ENCODE measurements at regions not wholly inside any gene's neighbourhood (a gene's known extent, or its start where the extent isn't known, plus 50 kb on each side); places are given as distances from the start of the nearest gene placed in this dataset.

GRCh38 chr4:164467493-164467892 is 286.4 kb upstream of the SMIM31 start:
- TF ChIP-seq ZNF157 (tag by site-specific recombination; IDR thresholded peaks at IDR 0.05): no peak
- no peak for TF ChIP-seq ZNF19 (tag by site-specific recombination; IDR thresholded peaks at IDR 0.05; ENCODE audit: low read depth)
- TF ChIP-seq ZSCAN18 (tag by site-specific recombination; IDR thresholded peaks at IDR 0.05): no peak
- no peak for TF ChIP-seq HOXD13 (CRISPR knock-in tag; IDR thresholded peaks at IDR 0.05; ENCODE audit: borderline replicate concordance)
- no peak for TF ChIP-seq REPIN1 (tag by site-specific recombination; IDR thresholded peaks at IDR 0.05; ENCODE audit: low read depth)
- TF ChIP-seq ZBTB49 (tag by site-specific recombination; IDR thresholded peaks at IDR 0.05; ENCODE audit: low read depth): no peak
- no peak for TF ChIP-seq CTCF (tag by site-specific recombination; IDR thresholded peaks at IDR 0.05)
- TF ChIP-seq ZNF639 (tag by site-specific recombination; IDR thresholded peaks at IDR 0.05): no peak
- no peak for TF ChIP-seq MEIS1 (CRISPR knock-in tag; IDR thresholded peaks at IDR 0.05; ENCODE audit: borderline replicate concordance)
- TF ChIP-seq PBX3 (CRISPR knock-in tag; IDR thresholded peaks at IDR 0.05): no peak
- TF ChIP-seq ATF2 (tag by site-specific recombination; IDR thresholded peaks at IDR 0.05; ENCODE audit: low read depth): no peak
